ENCODE measurements at regions not wholly inside any gene's neighbourhood (a gene's known extent, or its start where the extent isn't known, plus 50 kb on each side); places are given as distances from the start of the nearest gene placed in this dataset.

- DNase-seq (ENCODE audit: low spot score) = no peak
These were observed 493.8 kb downstream of the FAT4 start for GRCh38 chr4:125808570-125808969.

- DNase-seq (ENCODE audit: low spot score) = no peak
These were observed 497.1 kb downstream of the FAT4 start for GRCh38 chr4:125811892-125812291.

GRCh38 chr4:125826801-125827695, 512.3 kb downstream of the FAT4 start:
- no peak for DNase-seq (ENCODE audit: low spot score)

DNA sequence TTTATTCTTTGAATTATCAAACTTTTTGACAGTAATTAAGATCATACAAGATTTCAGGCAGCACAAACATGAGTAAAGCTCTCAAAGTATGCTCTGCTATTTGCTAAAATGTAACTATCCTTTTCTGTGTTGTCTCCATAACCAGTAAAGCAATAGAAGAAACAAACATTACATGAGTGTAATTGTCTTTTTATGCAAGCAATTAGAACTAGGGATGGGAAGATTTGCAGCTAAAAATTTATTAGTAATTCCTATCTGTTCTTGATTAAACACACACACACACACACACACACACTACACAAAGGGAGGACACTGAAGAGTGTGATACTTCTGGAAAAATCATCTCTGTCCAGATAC, 512.9 kb downstream of the FAT4 start:
- DNase-seq (ENCODE audit: low spot score) = no peak

DNA sequence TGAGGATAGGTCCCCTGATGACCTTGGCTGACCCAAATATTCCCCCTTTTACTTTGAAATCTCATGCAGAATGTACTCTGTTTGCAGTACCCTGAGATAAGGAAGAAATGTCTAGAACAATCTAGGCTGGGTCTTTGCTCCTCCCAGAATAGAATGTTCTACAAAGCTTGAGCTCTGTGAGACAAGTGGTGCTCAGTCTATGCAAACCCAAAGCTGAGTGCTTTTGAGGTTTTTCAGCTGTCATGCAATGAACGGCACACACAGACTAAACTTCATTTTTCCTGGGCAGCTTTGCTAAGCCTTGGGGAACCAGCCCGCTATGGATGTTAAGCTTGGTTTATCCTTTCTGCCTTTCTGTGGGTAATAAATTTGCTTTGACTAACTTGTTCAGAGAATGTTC, 513.6 kb downstream of the FAT4 start:
- DNase-seq (ENCODE audit: low spot score) = no peak

- DNase-seq (ENCODE audit: low spot score) = no peak
These were observed 517.4 kb downstream of the FAT4 start for GRCh38 chr4:125832161-125832560.

GRCh38 chr4:125836597-125837195, 521.9 kb downstream of the FAT4 start:
- DNase-seq (ENCODE audit: low spot score) = no peak

- no peak for DNase-seq (ENCODE audit: low spot score)
These were observed 522.9 kb downstream of the FAT4 start for GRCh38 chr4:125837493-125838201.

- no peak for DNase-seq (ENCODE audit: low spot score)
These were observed 523.4 kb downstream of the FAT4 start for GRCh38 chr4:125838202-125838601.

GRCh38 chr4:125838924-125839323, 524.2 kb downstream of the FAT4 start:
- DNase-seq (ENCODE audit: low spot score) = no peak

DNA sequence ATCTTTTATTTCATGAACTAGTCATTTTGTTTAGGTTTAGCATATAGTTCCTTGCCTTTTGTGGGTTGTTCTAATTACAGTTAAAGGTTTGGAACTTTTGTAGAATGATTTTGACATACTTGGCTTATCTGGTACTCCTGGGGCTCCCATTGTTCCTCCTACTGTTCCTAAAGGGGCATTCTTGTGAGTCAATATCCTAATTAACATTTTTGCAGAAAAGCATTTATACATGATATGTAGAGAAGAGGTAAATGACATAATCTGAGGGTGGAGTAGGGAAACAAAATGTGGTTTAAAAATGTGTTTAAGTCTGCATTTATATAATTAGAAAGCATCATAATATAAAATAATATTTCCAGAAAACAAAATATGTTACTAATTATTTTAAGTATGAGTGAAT, 529.2 kb downstream of the FAT4 start:
- DNase-seq (ENCODE audit: low spot score) = no peak

- no peak for DNase-seq (ENCODE audit: low spot score)
These were observed 532.8 kb downstream of the FAT4 start for GRCh38 chr4:125847518-125847917.

GRCh38 chr4:125849869-125850268, 535.1 kb downstream of the FAT4 start:
- DNase-seq (ENCODE audit: low spot score) = no peak

DNA sequence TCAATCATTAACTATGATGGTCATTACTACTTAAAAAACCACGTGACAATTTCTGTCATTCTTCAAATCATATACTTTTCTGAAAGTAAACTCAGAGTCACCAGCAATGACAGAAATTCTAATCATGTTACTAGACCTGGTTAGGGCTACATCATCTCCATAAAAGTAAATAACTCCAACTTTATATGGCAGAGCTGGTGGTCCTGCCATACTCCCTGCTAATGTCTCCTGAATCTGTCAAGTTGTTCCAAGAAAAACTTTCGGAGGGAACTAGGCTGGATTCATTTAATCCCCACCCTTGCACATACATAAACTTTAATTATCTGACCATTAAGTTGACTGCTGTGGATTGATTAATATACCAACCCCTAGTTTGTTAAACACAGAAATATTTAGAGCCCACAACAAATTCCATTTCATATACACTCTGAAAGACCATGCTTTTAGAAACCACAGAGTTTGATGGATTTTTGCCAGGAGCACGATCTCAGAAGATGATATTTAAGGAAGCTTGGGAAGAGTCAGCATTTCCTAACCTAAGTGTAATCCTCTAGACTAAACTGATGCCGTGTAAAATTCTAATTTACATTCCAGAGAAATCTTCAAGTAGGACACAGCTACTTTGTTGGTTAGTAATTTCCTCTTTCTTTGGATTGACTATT, 577.0 kb downstream of the FAT4 start:
- DNase-seq (ENCODE audit: low spot score) = no peak

DNA sequence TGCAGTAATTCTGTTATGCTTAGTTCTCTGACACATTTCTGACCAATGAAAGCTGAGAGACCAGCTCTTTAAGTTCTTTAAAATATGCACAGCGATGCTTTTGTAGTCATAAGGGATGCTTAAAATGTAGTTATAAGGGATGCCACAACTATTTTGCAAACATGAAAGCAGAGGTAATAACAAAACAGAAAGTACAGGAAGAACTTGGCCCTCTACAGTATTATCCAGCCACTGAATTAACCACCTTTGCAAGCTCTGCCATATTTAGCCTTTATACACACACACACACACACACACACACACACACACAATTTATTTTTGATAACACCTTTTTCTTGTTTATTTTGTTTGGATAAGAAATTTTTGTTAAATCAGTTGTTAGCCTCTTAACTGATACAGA, 590.0 kb downstream of the FAT4 start:
- DNase-seq (ENCODE audit: low spot score) = no peak

DNA sequence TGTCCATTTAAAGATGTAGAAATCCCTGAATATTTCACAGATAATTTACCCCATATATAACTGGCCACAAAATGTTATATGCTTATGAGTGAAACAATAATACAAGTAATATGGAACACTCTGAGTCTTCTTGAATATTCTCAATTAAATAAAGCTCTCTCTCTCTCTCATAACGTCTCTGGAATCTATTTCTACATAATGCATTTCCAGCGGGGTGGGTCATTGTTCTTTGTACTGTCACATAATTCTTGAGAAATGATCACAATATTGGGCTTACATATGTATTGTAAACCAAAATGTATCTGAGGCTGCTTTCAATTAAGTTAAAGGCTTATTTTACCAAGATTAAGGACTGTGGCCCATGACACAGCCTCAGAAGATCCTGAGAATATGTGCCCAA, 596.3 kb downstream of the FAT4 start:
- DNase-seq (ENCODE audit: low spot score) = no peak

DNA sequence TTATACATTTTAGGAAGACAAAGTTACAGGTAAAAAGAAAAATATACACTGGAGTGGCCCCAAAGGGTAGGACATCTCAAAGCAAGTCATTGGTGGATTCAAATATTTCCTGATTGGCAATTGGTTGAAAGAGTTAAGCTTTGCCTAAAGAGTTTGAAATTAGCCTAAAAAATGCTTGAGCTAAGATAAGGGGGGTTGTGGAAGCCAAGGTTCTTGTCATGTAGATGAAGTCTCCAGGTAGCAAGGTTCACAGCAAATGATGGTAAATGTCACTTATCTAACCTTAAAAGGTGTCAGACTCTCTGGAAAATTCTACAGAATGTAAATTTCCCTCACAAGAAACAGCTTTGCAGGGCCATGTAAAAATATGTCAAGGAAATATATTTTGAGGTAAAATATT, 596.7 kb downstream of the FAT4 start:
- DNase-seq (ENCODE audit: low spot score) = no peak

- no peak for DNase-seq (ENCODE audit: low spot score)
These were observed 602.8 kb downstream of the FAT4 start for GRCh38 chr4:125917559-125917958.

- DNase-seq (ENCODE audit: low spot score) = no peak
These were observed 613.9 kb downstream of the FAT4 start for GRCh38 chr4:125928652-125929051.

- no peak for DNase-seq (ENCODE audit: low spot score)
These were observed 623.8 kb downstream of the FAT4 start for GRCh38 chr4:125938541-125938940.

- DNase-seq (ENCODE audit: low spot score) = no peak
These were observed 625.7 kb downstream of the FAT4 start for GRCh38 chr4:125940426-125940825.

GRCh38 chr4:125944966-125945365, 630.2 kb downstream of the FAT4 start:
- no peak for DNase-seq (ENCODE audit: low spot score)

- DNase-seq (ENCODE audit: low spot score) = no peak
These were observed 633.3 kb downstream of the FAT4 start for GRCh38 chr4:125948021-125948420.

Data from left forelimb (tissue), 1 donor.